Body of pancreas (tissue), 4 donors: ENCODE measurements at regions not wholly inside any gene's neighbourhood (a gene's known extent, or its start where the extent isn't known, plus 50 kb on each side); places are given as distances from the start of the nearest gene placed in this dataset.
"Not testable (repeated sequence)": the region's sequence is repeated elsewhere in the genome, so short reads cannot be mapped to it uniquely, and the experiment has no call there.

Experiments used
- ATAC-seq: fragments of 150-250 bp; one replicate; pipeline ENCODE4 v1.9.1; 2016
- DNase-seq, 4 donors: peaks; one replicate each; pipeline ENCODE4 v3.0.0-alpha.2; 2019
- H3K27ac ChIP-seq, 4 donors: fragments of 200-600 bp; sonication (generic); 1 replicate in 3 of 4; 2 replicates in 1 of 4; pipeline versions ENCODE4 v1.5.1 to v1.6.1; 2016 to 2019; ENCODE audit warnings: mild to moderate bottlenecking in 1 of 4, mixed read lengths in 1 of 4, moderate library complexity in 1 of 4
- H3K27me3 ChIP-seq, 2 donors: fragments of 200-600 bp; sonication (generic); one replicate each; pipeline ENCODE4 v1.6.0; 2016; ENCODE audit warnings: mild to moderate bottlenecking in 1 of 2
- H3K36me3 ChIP-seq, 2 donors: fragments of 200-600 bp; sonication (generic); replicated peaks in 1 of 2; 2 replicates each; pipeline ENCODE4 v1.5.1; 2016; ENCODE audit warnings: low read depth in 2 of 2; ENCODE audit not compliant: insufficient read depth in 1 of 2
- H3K4me1 ChIP-seq: fragments of 200-600 bp; sonication (generic); one replicate; pipeline ENCODE4 v1.6.0; 2016
- H3K4me3 ChIP-seq, 2 donors: fragments of 200-600 bp; sonication (generic); 1 replicate in 1 of 2; 2 replicates in 1 of 2; pipeline ENCODE4 v1.5.1; 2016 to 2019
- H3K9me3 ChIP-seq, 3 donors: fragments of 200-600 bp; sonication (generic); 1 replicate in 2 of 3; 2 replicates in 1 of 3; pipeline ENCODE4 v1.5.1; 2016
- CTCF ChIP-seq, 7 experiments: fragments of 450-650 bp in 4 of 7; fragments of 200-600 bp in 3 of 7; sonication (generic) in 3 of 7; IDR thresholded peaks; one replicate each; pipeline ENCODE4 v1.5.1; 2016 to 2019; ENCODE audit warnings: antibody characterized with exemption in 7 of 7
- POLR2A ChIP-seq, 3 donors: fragments of 450-650 bp; IDR thresholded peaks; one replicate each; pipeline ENCODE4 v1.6.1; 2016; ENCODE audit warnings: antibody characterized with exemption in 3 of 3, mild to moderate bottlenecking in 2 of 3
- WGBS, 2 donors: methylation state at CpG; one replicate each; pipeline ENCODE4 v1.1.5; 2017; 5-methylcytosine and 5-hydroxymethylcytosine counted together
- intact Hi-C: fragments of 100-400 bp; cut with DNase I; formaldehyde crosslinking; loops from one replicate; pipeline ENCODE4 v1.15.1; 2023

- no peak overlapping the region for H3K27ac ChIP-seq
- no peak overlapping the region for H3K4me3 ChIP-seq
- no peaks in the 10 kb centered on the region for H3K27me3 ChIP-seq
- no peaks in the 10 kb centered on the region for H3K36me3 ChIP-seq
- H3K9me3 ChIP-seq, result no peaks in the 10 kb centered on the region
- TF ChIP-seq POLR2A (IDR thresholded peaks at IDR 0.05), result no peak
- TF ChIP-seq CTCF (IDR thresholded peaks at IDR 0.05), result no peak
- no peaks in the 10 kb centered on the region for H3K4me1 ChIP-seq
- DNase-seq, result no peak
- ATAC-seq, result no peak
- 43 to 46% methylated on average over 2 of the region's 2 CpGs for WGBS, 2 donors
- intact Hi-C loops, result no loop called here
Measured at GRCh38 chr3:135412475-135412874, 553.1 kb upstream of the PPP2R3A start.

- Histone ChIP-seq H3K27ac (no peak overlapping the region), H3K36me3 (no peaks in the 10 kb centered on the region), H3K4me1 (no peaks in the 10 kb centered on the region), H3K9me3 (no peaks in the 10 kb centered on the region), H3K4me3 (no peak overlapping the region), H3K27me3 (no peaks in the 10 kb centered on the region)
- DNase-seq (no peak), ATAC-seq (no peak)
- WGBS, 2 donors, result 70 to 76% methylated on average over 1 to 2 of the region's 2 CpGs
- intact Hi-C loops, result no loop called here
- no peak for TF ChIP-seq POLR2A (IDR thresholded peaks at IDR 0.05)
- no peak for TF ChIP-seq CTCF (IDR thresholded peaks at IDR 0.05)
Measured at GRCh38 chr3:135416182-135416581, 549.3 kb upstream of the PPP2R3A start.

- ATAC-seq, result no peak
- no peak for TF ChIP-seq CTCF (IDR thresholded peaks at IDR 0.05)
- TF ChIP-seq POLR2A (IDR thresholded peaks at IDR 0.05), result no peak
- no peaks in the 10 kb centered on the region for H3K4me1 ChIP-seq
- H3K27me3 ChIP-seq, result no peaks in the 10 kb centered on the region
- H3K27ac ChIP-seq, result no peak overlapping the region
- H3K4me3 ChIP-seq, result no peak overlapping the region
- DNase-seq, result no peak
- 43 to 60% methylated on average over 2 of the region's 2 CpGs for WGBS, 2 donors
- no peaks in the 10 kb centered on the region for H3K36me3 ChIP-seq
- no peaks in the 10 kb centered on the region for H3K9me3 ChIP-seq
- intact Hi-C loops, result no loop called here
Measured at GRCh38 chr3:135419155-135419554, 546.4 kb upstream of the PPP2R3A start.

- Histone ChIP-seq H3K4me1 (no peaks in the 10 kb centered on the region), H3K27ac (no peak overlapping the region), H3K36me3 (no peaks in the 10 kb centered on the region), H3K27me3 (no peaks in the 10 kb centered on the region), H3K4me3 (no peak overlapping the region), H3K9me3 (no peaks in the 10 kb centered on the region)
- no peak for DNase-seq
- intact Hi-C loops, result no loop called here
- no peak for ATAC-seq
- WGBS, 2 donors, result 85 to 88% methylated on average over 2 of the region's 2 CpGs
- TF ChIP-seq CTCF (IDR thresholded peaks at IDR 0.05), result no peak
- no peak for TF ChIP-seq POLR2A (IDR thresholded peaks at IDR 0.05)
Measured at GRCh38 chr3:135426508-135426907, 539.0 kb upstream of the PPP2R3A start.

- 74 to 82% methylated on average over 2 of the region's 2 CpGs for WGBS, 2 donors
- no peaks in the 10 kb centered on the region for H3K9me3 ChIP-seq
- ATAC-seq, result no peak
- no peaks in the 10 kb centered on the region for H3K36me3 ChIP-seq
- H3K4me3 ChIP-seq, result no peak overlapping the region
- DNase-seq, result no peak
- TF ChIP-seq CTCF (IDR thresholded peaks at IDR 0.05) (no peak), POLR2A (IDR thresholded peaks at IDR 0.05) (no peak)
- no peaks in the 10 kb centered on the region for H3K4me1 ChIP-seq
- intact Hi-C loops, result no loop called here
- no peak overlapping the region for H3K27ac ChIP-seq
- H3K27me3 ChIP-seq, result no peaks in the 10 kb centered on the region
Measured at GRCh38 chr3:135432402-135432801, 533.1 kb upstream of the PPP2R3A start.

- H3K27ac ChIP-seq, H3K36me3 ChIP-seq, ATAC-seq, H3K4me1 ChIP-seq, H3K4me3 ChIP-seq, H3K27me3 ChIP-seq, DNase-seq, intact Hi-C loops, H3K9me3 ChIP-seq: not testable (repeated sequence)
- 53 to 81% methylated on average over 13 to 18 of the region's 18 CpGs for WGBS, 2 donors
Measured at GRCh38 chr3:135438889-135439597, 526.5 kb upstream of the PPP2R3A start.

GRCh38 chr3:135439632-135440031 lies 525.9 kb upstream of the PPP2R3A start:
- H3K4me1 ChIP-seq, ATAC-seq, H3K9me3 ChIP-seq, H3K36me3 ChIP-seq, H3K4me3 ChIP-seq, H3K27ac ChIP-seq, DNase-seq, H3K27me3 ChIP-seq, intact Hi-C loops: not testable (repeated sequence)
- WGBS, 2 donors, result 70 to 72% methylated on average over 7 of the region's 7 CpGs
